CD14-positive monocyte (primary cell): ENCODE measurements at regions not wholly inside any gene's neighbourhood (a gene's known extent, or its start where the extent isn't known, plus 50 kb on each side); places are given as distances from the start of the nearest gene placed in this dataset.
"Not testable (repeated sequence)": the region's sequence is repeated elsewhere in the genome, so short reads cannot be mapped to it uniquely, and the experiment has no call there.

Source experiments
- DNase-seq, 3 donors: peaks; one replicate each; pipeline ENCODE4 v3.0.0-alpha.2; 2011 to 2022
- H2AFZ ChIP-seq: 2 replicates; pipeline ENCODE4 v1.6.0; 2012; ENCODE audit warnings: mild to moderate bottlenecking, low read depth, low read length, inconsistent platforms; ENCODE audit not compliant: insufficient read depth, poor library complexity, severe bottlenecking
- H3K27ac ChIP-seq, 2 donors: 1 replicate in 1 of 2; 2 replicates in 1 of 2; pipeline ENCODE4 v1.5.1; 2012 to 2013; ENCODE audit warnings: low read length in 2 of 2, control low read depth in 1 of 2, inconsistent platforms in 1 of 2, low read depth in 1 of 2, mild to moderate bottlenecking in 1 of 2
- H3K27me3 ChIP-seq, 2 donors: one replicate each; pipeline versions ENCODE4 v1.6.0 to v1.6.1; 2011 to 2013; ENCODE audit warnings: low read length in 2 of 2; ENCODE audit not compliant: control insufficient read depth in 2 of 2, insufficient read depth in 2 of 2
- H3K36me3 ChIP-seq, 2 donors: replicated peaks in 1 of 2; 1 replicate in 1 of 2; 2 replicates in 1 of 2; pipeline versions ENCODE4 v1.5.1 to v1.6.1; 2012 to 2013; ENCODE audit warnings: low read length in 2 of 2, control low read depth in 1 of 2, inconsistent platforms in 1 of 2, mild to moderate bottlenecking in 1 of 2; ENCODE audit not compliant: insufficient read depth in 2 of 2, control insufficient read depth in 1 of 2
- H3K4me1 ChIP-seq, 2 donors: 1 replicate in 1 of 2; 2 replicates in 1 of 2; pipeline versions ENCODE4 v1.5.1 to v1.6.1; 2012 to 2013; ENCODE audit warnings: low read length in 2 of 2, control low read depth in 1 of 2, inconsistent platforms in 1 of 2, mild to moderate bottlenecking in 1 of 2, moderate library complexity in 1 of 2; ENCODE audit not compliant: insufficient read depth in 2 of 2, control insufficient read depth in 1 of 2
- H3K4me2 ChIP-seq: replicated peaks from 2 replicates; pipeline ENCODE3; 2012; ENCODE audit warnings: low read length, moderate library complexity, mild to moderate bottlenecking; ENCODE audit not compliant: poor library complexity, severe bottlenecking; ENCODE audit errors: extremely low read depth
- H3K4me3 ChIP-seq, 3 experiments: fragments of 200-600 bp in 1 of 3; sonication (generic) in 1 of 3; replicated peaks in 1 of 3; 1 replicate in 2 of 3; 2 replicates in 1 of 3; pipeline ENCODE4 v1.5.1; 2011 to 2013; ENCODE audit warnings: low read length in 3 of 3, mild to moderate bottlenecking in 3 of 3, control low read depth in 2 of 3, low read depth in 2 of 3, inconsistent platforms in 1 of 3, moderate library complexity in 1 of 3
- H3K79me2 ChIP-seq: 2 replicates; pipeline ENCODE4 v1.6.0; 2012; ENCODE audit warnings: mild to moderate bottlenecking, control low read depth, inconsistent platforms, low read length, moderate library complexity; ENCODE audit not compliant: insufficient read depth
- H3K9ac ChIP-seq: 2 replicates; pipeline ENCODE4 v1.6.0; 2017; ENCODE audit warnings: low read length, mild to moderate bottlenecking; ENCODE audit not compliant: insufficient read depth, poor library complexity, severe bottlenecking
- H3K9me3 ChIP-seq, 2 donors: replicated peaks in 1 of 2; 1 replicate in 1 of 2; 2 replicates in 1 of 2; pipeline versions ENCODE4 v1.5.1 to v1.6.1; 2012 to 2013; ENCODE audit warnings: low read length in 2 of 2, control low read depth in 1 of 2; ENCODE audit not compliant: control insufficient read depth in 1 of 2, insufficient read depth in 1 of 2
- H4K20me1 ChIP-seq: 2 replicates; pipeline ENCODE4 v1.6.0; 2012; ENCODE audit warnings: mild to moderate bottlenecking, low read length, control low read depth, moderate library complexity; ENCODE audit not compliant: insufficient read depth
- H3K27ac Mint-ChIP-seq, 7 donors: one replicate each; pipeline ENCODE4 v1.8.0; 2020; ENCODE audit warnings: mild to moderate bottlenecking in 7 of 7, mixed read lengths in 7 of 7, moderate library complexity in 6 of 7, inconsistent platforms in 2 of 7
- H3K27me3 Mint-ChIP-seq, 3 donors: one replicate each; pipeline ENCODE4 v1.8.0; 2021 to 2022; ENCODE audit warnings: low read depth in 3 of 3, mild to moderate bottlenecking in 3 of 3, mixed read lengths in 3 of 3, moderate library complexity in 3 of 3, inconsistent platforms in 1 of 3
- H3K36me3 Mint-ChIP-seq, 2 donors: one replicate each; pipeline ENCODE4 v1.8.0; 2020; ENCODE audit warnings: mixed read lengths in 2 of 2, inconsistent platforms in 1 of 2, mild to moderate bottlenecking in 1 of 2
- H3K4me1 Mint-ChIP-seq: one replicate; pipeline ENCODE4 v1.8.0; 2020; ENCODE audit warnings: mild to moderate bottlenecking, mixed read lengths
- H3K4me3 Mint-ChIP-seq, 2 donors: one replicate each; pipeline ENCODE4 v1.8.0; 2020; ENCODE audit warnings: mild to moderate bottlenecking in 2 of 2, mixed read lengths in 2 of 2, moderate library complexity in 1 of 2
- H3K9me3 Mint-ChIP-seq, 7 donors: one replicate each; pipeline ENCODE4 v1.8.0; 2020 to 2022; ENCODE audit warnings: mixed read lengths in 7 of 7, mild to moderate bottlenecking in 6 of 7, moderate library complexity in 6 of 7, inconsistent platforms in 2 of 7
- WGBS: methylation state at CpG from one replicate; pipeline ENCODE4 v1.1.5; 2013; ENCODE audit warnings: missing lambda C conversion rate; ENCODE audit not compliant: insufficient coverage; 5-methylcytosine and 5-hydroxymethylcytosine counted together
- intact Hi-C, 2 donors: fragments of 100-400 bp; cut with micrococcal nuclease; formaldehyde crosslinking; loops; one replicate each; pipeline versions ENCODE4 v1.15.0 to v1.15.1; 2023
- TF ChIP-seq, protein P1 (sequence below): fragments of 200-600 bp; IDR thresholded peaks from one replicate; pipeline ENCODE4 v1.8.0; 2022; ENCODE audit warnings: antibody characterized with exemption, mild to moderate bottlenecking

DNA sequence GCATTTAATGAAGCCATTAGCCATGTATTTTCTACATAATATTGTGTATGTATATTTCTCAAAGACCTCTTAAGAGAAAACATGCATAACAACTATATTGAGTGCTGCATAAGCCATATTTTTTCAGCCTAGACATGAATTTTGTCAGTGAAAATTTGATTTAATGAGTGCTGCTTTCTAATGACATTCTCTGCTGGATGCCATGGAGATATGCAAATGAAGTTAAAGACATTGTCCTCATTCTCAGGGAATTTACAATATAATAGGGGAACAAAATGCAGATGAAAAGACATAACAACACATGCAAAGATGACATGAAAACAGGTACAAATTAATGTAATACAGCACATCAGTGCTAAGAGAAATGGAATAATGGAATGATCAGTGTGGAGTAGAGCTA is 118.7 kb downstream of the ATOH1 start:
- H3K4me3 ChIP-seq, result no peak overlapping the region
- no peak overlapping the region for H3K4me2 ChIP-seq
- Mint-ChIP-seq H3K4me3 (no peak overlapping the region), H3K27me3 (no peaks in the 10 kb centered on the region), H3K4me1 (no peaks in the 10 kb centered on the region), H3K9me3 (peaks cover 0 to 12% (median under 1%) of the 10 kb centered on the region in 7 donors), H3K27ac (no peak overlapping the region), H3K36me3 (no peaks in the 10 kb centered on the region)
- no peak overlapping the region for H3K27ac ChIP-seq
- no peaks in the 10 kb centered on the region for H3K27me3 ChIP-seq
- H4K20me1 ChIP-seq, result no peaks in the 10 kb centered on the region
- no peak overlapping the region for H3K9ac ChIP-seq
- no peaks in the 10 kb centered on the region for H3K4me1 ChIP-seq
- intact Hi-C loops, result no loop called here
- no peaks in the 10 kb centered on the region for H3K9me3 ChIP-seq
- no peak overlapping the region for H2AFZ ChIP-seq
- no peaks in the 10 kb centered on the region for H3K36me3 ChIP-seq
- H3K79me2 ChIP-seq, result no peaks in the 10 kb centered on the region
- TF ChIP-seq, protein P1, sequence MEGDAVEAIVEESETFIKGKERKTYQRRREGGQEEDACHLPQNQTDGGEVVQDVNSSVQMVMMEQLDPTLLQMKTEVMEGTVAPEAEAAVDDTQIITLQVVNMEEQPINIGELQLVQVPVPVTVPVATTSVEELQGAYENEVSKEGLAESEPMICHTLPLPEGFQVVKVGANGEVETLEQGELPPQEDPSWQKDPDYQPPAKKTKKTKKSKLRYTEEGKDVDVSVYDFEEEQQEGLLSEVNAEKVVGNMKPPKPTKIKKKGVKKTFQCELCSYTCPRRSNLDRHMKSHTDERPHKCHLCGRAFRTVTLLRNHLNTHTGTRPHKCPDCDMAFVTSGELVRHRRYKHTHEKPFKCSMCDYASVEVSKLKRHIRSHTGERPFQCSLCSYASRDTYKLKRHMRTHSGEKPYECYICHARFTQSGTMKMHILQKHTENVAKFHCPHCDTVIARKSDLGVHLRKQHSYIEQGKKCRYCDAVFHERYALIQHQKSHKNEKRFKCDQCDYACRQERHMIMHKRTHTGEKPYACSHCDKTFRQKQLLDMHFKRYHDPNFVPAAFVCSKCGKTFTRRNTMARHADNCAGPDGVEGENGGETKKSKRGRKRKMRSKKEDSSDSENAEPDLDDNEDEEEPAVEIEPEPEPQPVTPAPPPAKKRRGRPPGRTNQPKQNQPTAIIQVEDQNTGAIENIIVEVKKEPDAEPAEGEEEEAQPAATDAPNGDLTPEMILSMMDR, result no peak
- no peak for DNase-seq

DNA sequence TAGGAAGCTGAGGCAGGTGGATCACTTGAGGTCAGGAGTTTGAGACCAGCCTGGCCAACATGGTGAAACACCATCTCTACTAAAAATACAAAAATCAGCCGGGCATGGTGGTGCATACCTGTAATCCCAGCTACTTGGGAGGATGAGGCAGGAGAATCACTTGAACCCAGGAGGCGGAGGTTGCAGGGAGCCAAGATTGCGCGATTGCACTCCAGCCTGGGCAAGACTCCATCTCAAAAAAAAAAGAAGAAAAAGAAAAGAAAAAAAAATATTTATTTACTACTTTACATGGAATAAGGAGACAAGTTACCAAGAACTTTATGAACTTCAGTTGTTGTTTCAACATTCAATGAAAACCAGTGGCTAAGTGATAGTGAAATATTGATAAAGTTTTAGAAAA is 121.7 kb downstream of the ATOH1 start:
- H3K4me2 ChIP-seq, H3K36me3 Mint-ChIP-seq, intact Hi-C loops, H3K36me3 ChIP-seq, H3K27ac ChIP-seq, H3K4me3 Mint-ChIP-seq, H3K9ac ChIP-seq, H3K79me2 ChIP-seq, DNase-seq, H3K27me3 ChIP-seq, H4K20me1 ChIP-seq, H3K9me3 ChIP-seq, H2AFZ ChIP-seq, H3K27ac Mint-ChIP-seq, H3K27me3 Mint-ChIP-seq, H3K4me1 ChIP-seq, H3K4me1 Mint-ChIP-seq, H3K4me3 ChIP-seq: not testable (repeated sequence)
- peaks cover 0 to 12% (median 4%) of the 10 kb centered on the region in 7 donors for H3K9me3 Mint-ChIP-seq
- no CpG with 5 or more reads among the region's 4 CpGs for WGBS
